NCI-H1930 (cell line): ENCODE measurements at regions not wholly inside any gene's neighbourhood (a gene's known extent, or its start where the extent isn't known, plus 50 kb on each side); places are given as distances from the start of the nearest gene placed in this dataset.

Source experiments
- DNase-seq, 2 experiments: peaks; one replicate each; lab custom pipeline; 2025; lab: John Stamatoyannopoulos, UW

DNA sequence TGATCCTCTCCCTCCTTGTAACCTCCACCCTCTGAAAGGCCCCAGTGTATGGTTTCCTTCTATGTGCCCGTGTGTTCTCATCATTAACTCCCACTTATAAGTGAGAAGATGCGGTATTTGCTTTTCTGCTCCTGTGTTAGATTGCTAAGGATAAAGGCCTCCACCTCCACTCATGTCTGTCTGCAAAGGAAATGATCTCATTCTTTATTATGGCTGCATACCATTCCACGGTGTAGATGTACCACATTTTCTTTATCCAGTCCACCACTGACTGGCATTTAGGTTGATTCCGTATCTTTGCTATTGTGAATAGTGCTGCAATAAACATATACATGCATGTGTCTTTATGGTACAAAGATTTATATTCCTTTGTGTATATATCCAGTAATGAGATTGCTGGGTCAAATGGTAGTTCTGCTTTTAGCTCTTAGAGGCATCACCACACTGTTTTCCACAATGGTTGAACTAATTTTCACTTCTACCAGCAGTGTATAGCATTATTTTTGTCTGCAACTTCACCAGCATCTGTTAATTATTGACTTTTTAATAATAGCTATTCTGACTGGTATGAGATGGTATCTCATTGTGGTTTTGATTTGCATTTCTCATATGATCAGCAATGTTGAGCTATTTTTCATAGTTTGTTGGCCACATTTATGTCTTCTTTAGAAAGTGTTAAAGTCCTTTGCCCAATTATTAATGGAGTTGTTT, 1030.9 kb downstream of the FSTL5 start:
- no peak for DNase-seq

DNA sequence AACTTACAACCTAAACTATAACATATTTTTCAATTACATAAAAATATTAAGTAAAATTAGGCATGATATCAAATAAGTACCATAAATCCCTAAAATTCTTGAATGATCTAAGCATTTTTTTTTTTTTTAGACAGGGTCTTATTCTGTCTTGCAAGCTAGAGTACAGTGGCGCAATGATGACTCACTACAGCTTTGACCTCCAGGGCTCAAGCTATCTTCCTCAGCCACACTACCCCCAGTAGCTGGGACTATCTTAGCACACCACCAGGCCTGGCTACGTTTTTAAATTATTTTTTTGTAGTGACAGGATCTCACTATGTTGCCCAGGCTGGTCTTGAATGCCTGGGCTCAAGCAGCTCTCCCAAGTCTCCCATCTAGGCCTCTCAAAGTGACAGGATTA, 1042.3 kb downstream of the FSTL5 start:
- DNase-seq, result no peak

- no peak for DNase-seq
Observed at GRCh38 chr4:161101881-161102280, 1061.9 kb downstream of the FSTL5 start.

GRCh38 chr4:161097821-161098220, 1066.0 kb downstream of the FSTL5 start:
- no peak for DNase-seq

DNA sequence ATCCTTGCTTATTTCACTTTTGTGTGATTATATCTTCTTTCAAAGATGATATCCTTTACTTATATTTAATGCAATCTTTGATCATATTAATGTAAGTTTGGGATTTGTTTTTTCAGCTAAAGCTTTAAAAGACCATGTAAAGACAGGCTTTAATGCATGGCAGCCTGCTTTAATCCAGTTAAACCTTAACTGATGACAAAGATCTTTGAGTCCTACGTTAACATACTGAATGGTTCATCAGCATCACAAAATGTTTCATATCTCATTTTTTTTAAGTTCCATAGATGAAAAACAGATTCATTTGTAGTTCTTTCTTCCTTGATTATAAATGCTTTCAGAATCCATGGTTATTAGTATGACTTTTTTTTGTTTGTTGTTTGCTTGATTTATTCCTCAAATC, 1102.8 kb downstream of the FSTL5 start:
- no peak for DNase-seq
